Keratinocyte (primary cell): ENCODE measurements at regions not wholly inside any gene's neighbourhood (a gene's known extent, or its start where the extent isn't known, plus 50 kb on each side); places are given as distances from the start of the nearest gene placed in this dataset.

ENCODE experiments used
- DNase-seq: peaks from one replicate; pipeline ENCODE4 v3.0.0-alpha.2; 2011; ENCODE audit warnings: low read depth, missing footprints, low spot score
- FAIRE-seq: peaks from 2 replicates; lab custom pipeline; 2011; peaks lifted over from hg19 to GRCh38; lab: Jason Lieb, UNC
- H2AFZ ChIP-seq: 2 replicates; pipeline ENCODE4 v1.6.0; 2012; ENCODE audit warnings: low read length, control low read depth, inconsistent platforms; ENCODE audit not compliant: control insufficient read depth
- H3K27ac ChIP-seq: 2 replicates; pipeline ENCODE4 v1.5.1; 2011; ENCODE audit warnings: low read length; ENCODE audit not compliant: control insufficient read depth, insufficient read depth
- H3K27me3 ChIP-seq: 3 replicates; pipeline ENCODE4 v1.6.0; 2011; ENCODE audit warnings: low read length; ENCODE audit not compliant: control insufficient read depth, insufficient read depth; ENCODE audit errors: extremely low read depth
- H3K36me3 ChIP-seq, 2 experiments: 2 replicates in 1 of 2; 3 replicates in 1 of 2; pipeline ENCODE4 v1.5.1; 2011; ENCODE audit warnings: low read length in 2 of 2, mild to moderate bottlenecking in 1 of 2; ENCODE audit not compliant: control insufficient read depth in 2 of 2, insufficient read depth in 2 of 2; ENCODE audit errors: extremely low read depth in 1 of 2
- H3K4me1 ChIP-seq: 3 replicates; pipeline ENCODE4 v1.5.1; 2011; ENCODE audit warnings: low read length; ENCODE audit not compliant: control insufficient read depth, insufficient read depth; ENCODE audit errors: extremely low read depth
- H3K4me2 ChIP-seq: 3 replicates; pipeline ENCODE4 v1.6.0; 2011; ENCODE audit warnings: low read depth, low read length; ENCODE audit not compliant: control insufficient read depth, insufficient read depth; ENCODE audit errors: extremely low read depth
- H3K4me3 ChIP-seq, 3 experiments: fragments of 200-600 bp in 1 of 3; sonication (generic) in 1 of 3; 2 replicates in 2 of 3; 3 replicates in 1 of 3; pipeline ENCODE4 v1.5.1; 2011 to 2016; ENCODE audit warnings: low read length in 3 of 3, mild to moderate bottlenecking in 3 of 3, control low read depth in 2 of 3, inconsistent platforms in 1 of 3, low read depth in 1 of 3, mixed read lengths in 1 of 3, mixed run types in 1 of 3, moderate library complexity in 1 of 3; ENCODE audit not compliant: control insufficient read depth in 2 of 3, insufficient read depth in 2 of 3; ENCODE audit errors: extremely low read depth in 1 of 3
- H3K79me2 ChIP-seq: 2 replicates; pipeline ENCODE4 v1.6.0; 2012; ENCODE audit warnings: low read length; ENCODE audit not compliant: control insufficient read depth, insufficient read depth
- H3K9ac ChIP-seq: 3 replicates; pipeline ENCODE4 v1.6.0; 2011; ENCODE audit warnings: low read length; ENCODE audit not compliant: control insufficient read depth, insufficient read depth; ENCODE audit errors: extremely low read depth
- H3K9me1 ChIP-seq: 3 replicates; pipeline ENCODE4 v1.6.0; 2011; ENCODE audit warnings: low read length; ENCODE audit not compliant: control insufficient read depth, insufficient read depth; ENCODE audit errors: extremely low read depth
- H3K9me3 ChIP-seq: 2 replicates; pipeline ENCODE4 v1.5.1; 2012; ENCODE audit warnings: low read depth, low read length; ENCODE audit not compliant: control insufficient read depth
- H4K20me1 ChIP-seq: 3 replicates; pipeline ENCODE4 v1.6.0; 2011; ENCODE audit warnings: low read length; ENCODE audit not compliant: control insufficient read depth, insufficient read depth; ENCODE audit errors: extremely low read depth
- EZH2 ChIP-seq: IDR thresholded peaks from one replicate; pipeline ENCODE4 v1.6.1; 2012; ENCODE audit warnings: inconsistent platforms, mild to moderate bottlenecking, low read length, moderate library complexity
- dilution Hi-C: fragments of 300-500 bp; cut with MboI; formaldehyde crosslinking; loops from one replicate; pipeline ENCODE4 v1.7.0; 2020; ENCODE audit warnings: low sequenced_read_pairs; ENCODE audit not compliant: extremely low pct_ligation_motif_present
- TF ChIP-seq, protein P1 (sequence below), 3 experiments: IDR thresholded peaks in 1 of 3; conservative IDR thresholded peaks in 1 of 3; optimal IDR thresholded peaks in 1 of 3; 2 replicates in 2 of 3; 3 replicates in 1 of 3; pipeline versions ENCODE3 to v1.5.1; 2011; ENCODE audit warnings: low read length in 3 of 3, mild to moderate bottlenecking in 3 of 3, moderate library complexity in 2 of 3, control low read depth in 1 of 3, inconsistent platforms in 1 of 3; ENCODE audit not compliant: insufficient read depth in 2 of 3; ENCODE audit errors: extremely low read depth in 1 of 3

DNA sequence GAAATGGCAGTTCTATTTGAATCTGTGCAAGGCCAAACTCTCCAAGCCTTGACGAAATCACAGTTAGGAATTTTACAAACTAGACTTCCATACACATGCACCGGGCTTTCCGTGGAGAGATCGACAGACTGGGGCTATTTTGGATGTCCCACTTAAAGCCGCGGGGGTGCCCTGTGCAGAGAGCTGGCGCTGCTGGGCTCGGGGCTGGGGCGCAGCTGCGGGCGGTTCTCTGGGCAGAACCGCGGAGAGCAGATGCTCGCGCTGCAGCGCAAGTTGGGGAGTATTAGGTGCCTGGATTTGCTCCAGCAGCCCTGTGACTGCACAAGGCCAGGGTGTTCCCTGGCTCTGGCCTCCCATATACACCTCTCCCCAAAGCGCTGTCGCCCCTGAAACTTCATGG lies 67.2 kb downstream of the SPATA19 start:
- no peak overlapping the region for H2AFZ ChIP-seq
- dilution Hi-C loops, result no loop called here
- no peak overlapping the region for H3K4me2 ChIP-seq
- H3K27ac ChIP-seq, result no peak overlapping the region
- H4K20me1 ChIP-seq, result no peaks in the 10 kb centered on the region
- no peak overlapping the region for H3K9ac ChIP-seq
- FAIRE-seq (no peak), DNase-seq (no peak)
- no peaks in the 10 kb centered on the region for H3K36me3 ChIP-seq
- H3K9me1 ChIP-seq, result no peaks in the 10 kb centered on the region
- no peaks in the 10 kb centered on the region for H3K4me1 ChIP-seq
- TF ChIP-seq, protein P1, sequence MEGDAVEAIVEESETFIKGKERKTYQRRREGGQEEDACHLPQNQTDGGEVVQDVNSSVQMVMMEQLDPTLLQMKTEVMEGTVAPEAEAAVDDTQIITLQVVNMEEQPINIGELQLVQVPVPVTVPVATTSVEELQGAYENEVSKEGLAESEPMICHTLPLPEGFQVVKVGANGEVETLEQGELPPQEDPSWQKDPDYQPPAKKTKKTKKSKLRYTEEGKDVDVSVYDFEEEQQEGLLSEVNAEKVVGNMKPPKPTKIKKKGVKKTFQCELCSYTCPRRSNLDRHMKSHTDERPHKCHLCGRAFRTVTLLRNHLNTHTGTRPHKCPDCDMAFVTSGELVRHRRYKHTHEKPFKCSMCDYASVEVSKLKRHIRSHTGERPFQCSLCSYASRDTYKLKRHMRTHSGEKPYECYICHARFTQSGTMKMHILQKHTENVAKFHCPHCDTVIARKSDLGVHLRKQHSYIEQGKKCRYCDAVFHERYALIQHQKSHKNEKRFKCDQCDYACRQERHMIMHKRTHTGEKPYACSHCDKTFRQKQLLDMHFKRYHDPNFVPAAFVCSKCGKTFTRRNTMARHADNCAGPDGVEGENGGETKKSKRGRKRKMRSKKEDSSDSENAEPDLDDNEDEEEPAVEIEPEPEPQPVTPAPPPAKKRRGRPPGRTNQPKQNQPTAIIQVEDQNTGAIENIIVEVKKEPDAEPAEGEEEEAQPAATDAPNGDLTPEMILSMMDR (optimal IDR thresholded peaks at IDR 0.05 in 1 of 3, IDR thresholded peaks at IDR 0.05 in 1 of 3, conservative IDR thresholded peaks at IDR 0.05 in 1 of 3; ENCODE audit: extremely low read depth in 1 of 3, insufficient read depth in 2 of 3, low read length in 3 of 3), result no peak
- no peak for TF ChIP-seq EZH2
- no peaks in the 10 kb centered on the region for H3K79me2 ChIP-seq
- no peaks in the 10 kb centered on the region for H3K9me3 ChIP-seq
- no peak overlapping the region for H3K4me3 ChIP-seq
- H3K27me3 ChIP-seq, result no peaks in the 10 kb centered on the region

DNA sequence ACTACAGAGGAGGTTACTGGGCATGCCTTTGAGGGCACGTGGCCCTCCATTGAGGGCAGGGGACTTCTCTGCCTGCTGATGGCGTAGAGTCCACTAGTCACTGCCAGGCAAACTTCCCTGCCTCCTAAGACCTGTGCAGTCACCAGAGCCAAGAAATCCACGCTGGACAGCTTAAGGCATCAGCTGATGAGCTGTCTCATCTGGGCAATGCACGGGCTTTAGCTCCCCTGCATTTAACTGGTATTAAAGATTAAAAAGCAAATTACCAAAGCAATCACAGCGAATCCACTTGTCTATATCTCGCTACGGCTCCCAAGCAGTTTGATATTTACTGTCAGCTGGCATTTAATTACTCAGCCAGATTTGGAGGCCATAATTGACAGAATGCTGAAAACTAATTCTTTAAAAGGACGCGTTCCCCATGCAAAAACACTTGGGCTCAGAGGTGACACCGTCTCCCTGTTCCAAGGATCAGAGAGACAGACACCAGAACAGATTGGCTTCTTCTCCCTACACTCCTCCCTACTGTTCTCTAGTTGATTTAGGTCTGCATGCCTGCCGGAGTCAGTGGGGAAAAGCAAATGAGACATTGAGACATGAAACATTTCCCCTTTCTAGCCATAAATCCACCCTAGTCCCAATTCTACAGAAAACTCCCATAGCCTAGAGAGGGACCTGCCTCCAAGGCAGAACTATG lies 68.5 kb downstream of the SPATA19 start:
- Histone ChIP-seq H2AFZ (no peak overlapping the region), H3K9me3 (no peaks in the 10 kb centered on the region), H4K20me1 (no peaks in the 10 kb centered on the region), H3K36me3 (no peaks in the 10 kb centered on the region), H3K9me1 (no peaks in the 10 kb centered on the region), H3K79me2 (no peaks in the 10 kb centered on the region), H3K27me3 (no peaks in the 10 kb centered on the region), H3K27ac (no peak overlapping the region), H3K4me1 (no peaks in the 10 kb centered on the region), H3K9ac (no peak overlapping the region), H3K4me3 (no peak overlapping the region), H3K4me2 (no peak overlapping the region)
- dilution Hi-C loops, result no loop called here
- TF ChIP-seq, protein P1 (optimal IDR thresholded peaks at IDR 0.05 in 1 of 3, IDR thresholded peaks at IDR 0.05 in 1 of 3, conservative IDR thresholded peaks at IDR 0.05 in 1 of 3; ENCODE audit: extremely low read depth in 1 of 3, insufficient read depth in 2 of 3, low read length in 3 of 3), result no peak
- TF ChIP-seq EZH2, result no peak
- FAIRE-seq (no peak), DNase-seq (no peak)
